IPS-18c (cell line): ENCODE measurements at regions not wholly inside any gene's neighbourhood (a gene's known extent, or its start where the extent isn't known, plus 50 kb on each side); places are given as distances from the start of the nearest gene placed in this dataset.
"Not testable (repeated sequence)": the region's sequence is repeated elsewhere in the genome, so short reads cannot be mapped to it uniquely, and the experiment has no call there.

Experiments used
- H3K4me3 ChIP-seq: 2 replicates; pipeline ENCODE4 v1.7.0; 2013; ENCODE audit warnings: low read depth, mild to moderate bottlenecking, low read length, moderate library complexity; ENCODE audit not compliant: insufficient read depth
- H3K9me3 ChIP-seq: one replicate; pipeline ENCODE4 v1.6.1; 2013; ENCODE audit warnings: mild to moderate bottlenecking, low read length, moderate library complexity; ENCODE audit not compliant: control insufficient read depth, insufficient read depth

DNA sequence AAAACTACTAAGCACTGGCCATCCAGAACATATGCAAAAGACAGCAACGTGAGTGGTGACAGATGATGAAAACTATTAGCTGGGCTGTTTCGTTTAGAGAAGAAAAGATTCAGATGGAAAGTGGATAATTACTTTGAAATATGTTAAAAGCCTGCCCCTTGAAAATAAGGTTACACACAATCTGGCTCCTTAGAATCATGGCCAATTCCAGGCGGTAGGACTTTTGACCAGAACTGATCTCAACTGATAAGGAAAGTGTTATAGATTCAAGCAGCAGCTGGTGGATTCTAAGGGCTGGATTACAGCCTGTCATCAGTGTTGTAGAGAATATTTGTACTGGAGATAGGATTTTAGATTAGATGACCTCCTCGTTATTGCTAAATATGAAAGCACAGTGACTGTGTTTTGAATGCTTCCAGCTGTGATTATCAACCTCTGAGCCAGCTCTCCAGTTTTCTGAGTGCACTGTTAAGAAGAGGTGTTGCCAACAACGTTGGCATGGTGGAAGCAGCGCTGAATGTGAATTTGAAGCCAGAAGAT is 75.1 kb downstream of the KBTBD2 start:
- not testable (repeated sequence) for H3K4me3 ChIP-seq, H3K9me3 ChIP-seq

GRCh38 chr7:32814779-32815178 is 76.8 kb downstream of the KBTBD2 start:
- not testable (repeated sequence) for H3K4me3 ChIP-seq, H3K9me3 ChIP-seq

GRCh38 chr7:32809871-32810270 is 81.7 kb downstream of the KBTBD2 start:
- H3K4me3 ChIP-seq = no peak overlapping the region
- no peaks in the 10 kb centered on the region for H3K9me3 ChIP-seq

- Histone ChIP-seq H3K9me3 (no peaks in the 10 kb centered on the region), H3K4me3 (no peak overlapping the region)
These were observed 82.2 kb downstream of the KBTBD2 start for GRCh38 chr7:32809347-32809746.

DNA sequence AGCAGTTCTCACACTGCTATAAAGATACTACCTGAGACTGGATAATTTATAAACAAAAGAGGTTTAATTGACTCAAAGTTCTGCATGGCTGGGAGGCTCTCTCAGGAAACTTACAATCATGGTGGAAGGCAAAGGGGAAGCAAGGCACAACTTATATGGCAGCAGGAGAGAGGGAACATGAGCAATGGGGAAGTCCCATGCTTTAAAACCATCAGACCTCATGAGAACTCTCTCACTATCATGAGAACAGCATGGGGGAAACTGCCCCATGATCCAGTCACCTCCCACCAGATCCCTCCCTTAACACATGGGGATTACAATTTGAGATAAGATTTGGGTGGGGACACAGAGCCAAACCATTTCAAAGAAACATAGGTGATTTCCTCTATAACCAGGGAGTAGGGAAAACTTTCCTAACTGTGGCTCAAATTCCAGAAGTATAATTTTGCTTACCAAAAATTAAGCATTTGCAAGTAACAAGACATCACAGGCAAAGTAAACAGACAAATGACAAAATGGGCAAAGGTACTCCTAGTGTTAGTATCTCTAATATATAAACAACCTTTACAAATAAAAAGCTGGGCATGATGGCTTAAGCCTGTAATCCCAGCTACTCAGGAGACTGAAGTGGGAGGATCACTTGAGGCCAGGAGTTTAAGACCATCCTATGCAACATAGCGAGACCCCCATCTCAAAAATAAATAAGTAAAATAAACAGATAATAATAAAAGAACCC is 88.0 kb downstream of the KBTBD2 start:
- H3K9me3 ChIP-seq = peaks cover 7% of the 10 kb centered on the region
- H3K4me3 ChIP-seq = no peak overlapping the region

DNA sequence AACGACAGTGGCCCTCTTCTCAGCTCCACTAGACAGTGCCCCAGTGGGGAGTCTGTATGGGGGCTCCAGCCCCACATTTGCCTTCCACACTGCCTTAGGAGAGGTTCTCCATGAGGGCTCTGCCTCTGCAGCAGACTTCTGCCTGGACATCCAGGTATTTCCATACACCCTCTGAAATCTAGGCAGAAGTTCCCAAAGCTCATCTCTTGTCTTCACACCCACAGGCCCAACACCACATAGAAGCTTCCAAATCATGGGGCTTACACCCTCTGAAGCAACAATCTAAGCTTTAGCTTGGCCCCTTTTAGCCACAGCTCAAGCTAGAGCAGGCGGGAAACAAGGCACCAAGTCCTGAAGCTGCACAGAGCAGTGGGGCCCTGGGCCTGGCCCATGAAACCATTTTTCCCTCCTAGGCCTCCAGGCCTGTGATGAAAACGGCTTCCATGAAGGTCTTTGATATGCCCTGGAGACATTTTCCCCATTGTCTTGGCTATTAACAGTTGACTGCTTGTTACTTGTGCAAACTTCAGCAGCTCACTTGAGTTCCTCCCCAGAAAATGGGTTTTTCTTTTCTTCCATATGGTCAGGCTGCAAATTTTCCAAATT is 89.2 kb downstream of the KBTBD2 start:
- Histone ChIP-seq H3K4me3 (no peak overlapping the region), H3K9me3 (peaks cover 7% of the 10 kb centered on the region)

DNA sequence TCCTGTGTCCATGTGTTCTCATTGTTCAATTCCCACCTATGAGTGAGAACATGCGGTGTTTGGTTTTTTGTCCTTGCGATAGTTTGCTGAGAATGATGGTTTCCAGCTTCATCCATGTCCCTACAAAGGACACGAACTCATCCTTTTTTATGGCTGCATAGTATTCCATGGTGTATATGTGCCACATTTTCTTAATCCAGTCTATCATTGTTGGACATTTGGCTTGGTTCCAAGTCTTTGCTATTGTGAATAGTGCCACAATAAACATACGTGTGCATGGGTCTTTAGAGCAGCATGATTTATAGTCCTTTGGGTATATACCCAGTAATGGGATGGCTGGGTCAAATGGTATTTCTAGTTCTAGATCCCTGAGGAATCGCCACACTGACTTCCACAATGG is 98.5 kb downstream of the KBTBD2 start:
- H3K9me3 ChIP-seq, H3K4me3 ChIP-seq: not testable (repeated sequence)

DNA sequence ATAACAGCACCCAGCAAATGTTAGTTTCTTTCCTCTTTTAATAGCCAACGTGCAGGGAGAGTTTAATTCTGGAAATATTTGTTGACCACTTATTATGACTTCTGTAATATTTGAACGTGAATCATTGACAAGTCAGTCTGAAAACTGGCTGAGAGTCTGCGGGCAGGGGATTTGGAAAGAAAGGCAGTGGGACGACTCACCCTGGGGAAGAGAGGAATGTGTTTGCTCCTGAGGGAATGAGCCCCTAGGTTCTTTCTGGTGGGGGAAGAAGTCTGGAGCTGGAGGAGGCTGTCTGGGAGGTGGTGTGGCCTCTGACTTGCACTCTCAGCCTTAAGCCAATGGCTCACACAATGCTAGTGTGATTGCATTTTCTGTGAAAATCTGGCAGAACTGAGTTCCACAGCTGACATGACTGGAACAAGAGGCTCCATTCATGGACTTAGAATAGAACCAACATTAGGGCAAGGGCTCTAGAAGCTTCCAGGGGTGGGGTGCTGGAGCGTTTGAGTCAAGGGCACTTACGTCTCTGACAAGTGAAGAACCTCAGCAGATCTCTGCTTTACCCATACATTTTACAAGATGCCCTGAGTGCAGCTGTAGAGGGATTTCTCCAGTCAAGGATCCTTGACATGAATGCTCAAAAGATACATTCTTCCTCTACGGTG is 100.7 kb downstream of the KBTBD2 start:
- not testable (repeated sequence) for H3K4me3 ChIP-seq, H3K9me3 ChIP-seq

GRCh38 chr7:32789266-32789665 is 102.3 kb downstream of the KBTBD2 start:
- H3K4me3 ChIP-seq, H3K9me3 ChIP-seq: not testable (repeated sequence)

DNA sequence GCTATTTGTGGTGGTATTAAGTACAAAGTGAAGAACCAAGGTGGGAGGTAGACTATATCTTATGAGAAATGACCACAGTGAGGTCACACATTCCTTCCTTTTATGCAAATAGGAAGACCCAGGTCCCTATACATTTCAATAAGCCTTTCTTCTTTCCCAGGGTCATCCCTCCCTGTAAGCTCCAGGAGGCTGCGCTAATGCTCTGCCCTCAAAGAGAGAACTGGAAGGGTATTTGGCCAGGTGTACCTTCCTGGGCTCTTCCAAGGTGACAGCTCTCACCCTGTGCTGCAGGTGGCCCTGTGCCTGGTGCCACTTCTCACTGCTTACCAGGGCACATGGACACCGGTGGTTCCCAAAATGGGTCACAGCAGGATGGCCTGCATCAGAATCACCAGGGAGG is 103.4 kb downstream of the KBTBD2 start:
- not testable (repeated sequence) for H3K9me3 ChIP-seq, H3K4me3 ChIP-seq

- not testable (repeated sequence) for H3K9me3 ChIP-seq
These were observed 106.1 kb downstream of the KBTBD2 start for GRCh38 chr7:32785365-32785944.

DNA sequence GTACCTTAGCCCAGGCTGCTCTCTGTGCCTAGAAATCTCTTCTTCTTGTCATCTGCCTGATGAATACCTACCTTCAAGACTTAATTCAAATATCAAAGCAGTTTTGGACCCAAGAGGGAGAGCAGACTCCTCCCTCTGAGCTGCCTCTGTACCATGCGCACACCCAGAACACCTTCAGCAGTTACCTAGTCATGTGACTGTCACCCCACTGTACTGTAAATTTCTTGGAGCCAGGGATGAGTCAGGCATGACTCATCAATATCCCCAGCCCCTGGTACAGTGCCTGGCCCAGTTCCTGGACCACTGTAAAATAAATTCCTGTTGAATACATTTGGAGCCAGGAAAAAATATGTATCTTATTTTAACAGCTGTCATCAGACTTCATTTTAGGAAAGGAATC is 111.7 kb downstream of the KBTBD2 start:
- not testable (repeated sequence) for H3K9me3 ChIP-seq, H3K4me3 ChIP-seq

More at GRCh38 chr7:32785365-32785944, 106.1 kb downstream of the KBTBD2 start:
- not testable (repeated sequence) for H3K4me3 ChIP-seq

DNA sequence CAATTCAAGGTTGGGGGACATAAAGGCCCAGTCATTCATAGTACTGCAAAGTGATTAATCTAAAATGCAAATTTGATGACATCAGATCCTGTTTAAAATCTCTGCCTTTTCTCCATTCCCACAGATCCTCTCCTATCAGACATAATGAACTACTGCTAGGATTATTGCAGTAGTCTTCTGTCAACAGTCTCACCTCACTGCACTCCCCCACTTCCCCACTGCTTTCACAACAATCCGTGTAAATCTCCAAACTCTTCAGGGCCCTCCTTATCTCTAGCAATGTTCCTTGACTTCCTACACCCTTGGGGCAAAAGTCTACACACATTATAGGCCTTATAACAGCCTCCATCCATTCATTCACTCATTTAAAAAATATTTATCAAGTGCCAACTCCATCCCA is 112.4 kb downstream of the KBTBD2 start:
- Histone ChIP-seq H3K9me3 (peaks cover 2% of the 10 kb centered on the region), H3K4me3 (no peak overlapping the region)

- not testable (repeated sequence) for H3K4me3 ChIP-seq, H3K9me3 ChIP-seq
These were observed 114.4 kb downstream of the KBTBD2 start for GRCh38 chr7:32777041-32777666.

DNA sequence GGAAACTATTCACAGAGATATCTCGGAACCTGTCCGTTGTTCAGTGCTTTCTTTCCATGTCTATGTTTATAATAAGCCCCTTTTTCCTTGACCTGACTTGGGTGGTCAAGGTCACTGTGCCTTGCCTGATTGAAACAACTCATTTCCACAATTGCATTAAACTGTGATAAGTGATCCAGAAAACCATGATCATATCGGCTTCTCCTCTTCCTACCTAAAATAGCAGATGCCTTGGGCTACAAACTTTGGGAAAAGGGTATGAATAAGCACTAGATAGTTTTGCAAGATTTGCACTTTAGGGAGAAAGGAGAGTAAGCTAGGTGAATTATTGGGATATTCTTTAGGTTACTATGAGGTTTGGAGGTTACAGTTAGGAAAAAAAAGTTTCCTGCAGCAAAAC is 115.2 kb downstream of the KBTBD2 start:
- not testable (repeated sequence) for H3K9me3 ChIP-seq, H3K4me3 ChIP-seq

DNA sequence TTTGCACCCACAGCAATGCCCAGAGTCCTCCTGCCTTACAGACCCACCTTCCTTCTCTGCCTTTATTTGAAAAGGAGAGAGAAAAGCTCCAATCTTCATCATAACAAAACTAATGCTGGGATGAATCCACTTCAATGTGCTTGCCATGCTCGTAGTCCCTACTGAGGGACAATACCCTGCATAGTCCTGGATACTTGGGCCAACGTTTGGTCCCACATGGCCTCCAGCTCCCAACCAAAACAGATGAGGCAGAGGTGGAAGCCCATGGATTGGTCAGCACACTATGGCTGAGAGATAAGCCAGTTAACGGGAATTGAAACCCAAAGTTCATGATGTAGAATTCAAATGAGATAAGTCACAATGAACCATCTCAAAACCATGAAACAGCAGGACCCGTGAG is 115.8 kb downstream of the KBTBD2 start:
- H3K9me3 ChIP-seq, H3K4me3 ChIP-seq: not testable (repeated sequence)

DNA sequence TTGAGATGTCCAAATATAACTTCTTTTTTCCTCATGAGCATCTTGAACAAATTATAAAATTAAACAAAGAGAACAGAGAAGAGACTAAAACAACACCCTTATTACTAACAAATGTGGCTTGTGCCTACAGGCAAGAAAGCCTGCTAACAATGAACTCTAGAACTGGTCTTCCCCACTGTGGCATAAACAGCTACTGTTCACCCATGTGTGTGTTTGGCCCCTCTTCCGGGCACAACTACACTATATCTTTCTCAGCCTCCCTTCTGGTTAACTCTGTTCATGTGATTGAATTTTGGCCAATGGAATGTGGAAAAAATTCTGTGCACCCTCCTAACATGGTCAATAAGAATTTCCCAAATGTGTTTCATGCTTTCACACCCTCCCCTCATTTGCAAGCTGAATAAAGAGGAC is 117.0 kb downstream of the KBTBD2 start:
- peaks cover under 1% of the 10 kb centered on the region for H3K9me3 ChIP-seq
- no peak overlapping the region for H3K4me3 ChIP-seq
